DOHH2 (cell line): ENCODE measurements at regions not wholly inside any gene's neighbourhood (a gene's known extent, or its start where the extent isn't known, plus 50 kb on each side); places are given as distances from the start of the nearest gene placed in this dataset.

Source experiments
- CTCF ChIP-seq: fragments of 200-600 bp; sonication (generic); IDR thresholded peaks from one replicate; pipeline ENCODE4 v1.5.1; 2014; ENCODE audit warnings: antibody characterized with exemption, mild to moderate bottlenecking, low read depth, low read length; ENCODE audit not compliant: poor library complexity, severe bottlenecking
- EZH2phosphoT487 ChIP-seq: fragments of 200-600 bp; sonication (generic); IDR thresholded peaks from 2 replicates; pipeline ENCODE4 v1.6.1; 2017; ENCODE audit warnings: borderline replicate concordance, mild to moderate bottlenecking, antibody characterized with exemption, low read length, moderate library complexity, mixed read lengths

- TF ChIP-seq CTCF (no peak), EZH2phosphoT487 (no peak)
Measured at GRCh38 chr2:15750433-15750814, 158.8 kb downstream of the DDX1 start.
